MV-4-11 (cell line): ENCODE measurements at regions not wholly inside any gene's neighbourhood (a gene's known extent, or its start where the extent isn't known, plus 50 kb on each side); places are given as distances from the start of the nearest gene placed in this dataset.

ENCODE experiments used
- DNase-seq: peaks from one replicate; lab custom pipeline; 2025; lab: John Stamatoyannopoulos, UW

DNA sequence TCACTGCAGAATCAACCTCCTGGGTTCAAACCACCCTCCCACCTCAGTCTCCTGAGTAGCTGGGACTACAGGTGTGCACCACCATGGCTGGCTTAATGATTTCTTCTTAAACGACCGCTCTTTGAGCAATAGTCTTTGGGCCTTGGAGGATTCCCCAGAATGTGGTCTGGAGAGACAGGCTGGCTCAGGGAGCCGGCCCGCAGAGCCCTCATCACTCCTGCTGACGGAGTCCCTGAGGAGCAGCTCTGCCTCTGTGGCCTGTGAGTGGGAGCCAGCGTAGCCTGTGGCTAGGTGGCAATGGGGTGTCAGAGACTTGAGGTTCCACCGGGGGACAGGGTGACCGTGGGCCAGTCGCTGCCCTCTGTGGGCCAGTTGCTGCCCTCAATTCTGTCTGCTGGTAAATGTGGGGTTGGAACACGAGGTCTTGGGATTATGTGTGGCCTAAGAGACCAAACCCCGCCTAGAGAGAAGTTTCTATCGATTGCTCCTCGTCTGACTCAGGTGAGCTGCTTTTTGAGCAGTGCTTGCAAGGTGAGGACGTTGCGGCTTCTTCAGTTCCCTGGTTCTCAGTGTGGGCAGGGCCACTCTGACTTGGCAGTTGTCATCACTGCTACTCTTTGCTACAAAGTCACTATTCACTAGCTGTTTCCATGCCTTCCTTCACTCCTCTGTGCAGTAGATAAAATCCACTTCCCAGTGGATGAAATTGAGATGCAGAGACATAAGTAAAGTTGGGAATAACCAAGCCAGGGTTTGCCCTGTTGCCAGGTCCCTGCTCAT, 124.8 kb upstream of the NECTIN1 start:
- DNase-seq, result no peak

DNA sequence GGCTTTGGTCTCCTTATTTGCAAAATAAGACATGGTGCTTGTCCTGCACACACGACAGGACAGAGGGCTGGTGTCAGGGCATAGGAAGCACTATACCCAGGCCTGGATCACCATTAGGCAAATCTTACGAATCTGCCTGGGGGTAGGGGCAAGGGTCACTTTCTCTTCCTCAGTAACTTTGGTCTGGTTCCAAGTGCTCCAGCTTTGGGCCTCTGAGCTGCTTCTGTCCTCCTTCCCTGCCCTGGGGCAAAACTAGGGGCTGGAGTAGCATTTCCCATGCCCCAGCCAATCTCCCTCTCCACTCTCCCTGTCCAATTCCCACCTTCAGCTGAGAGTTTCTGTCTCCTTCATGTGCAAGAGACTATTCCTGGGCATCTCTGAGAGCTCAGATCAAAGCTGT, 123.7 kb upstream of the NECTIN1 start:
- no peak for DNase-seq

DNA sequence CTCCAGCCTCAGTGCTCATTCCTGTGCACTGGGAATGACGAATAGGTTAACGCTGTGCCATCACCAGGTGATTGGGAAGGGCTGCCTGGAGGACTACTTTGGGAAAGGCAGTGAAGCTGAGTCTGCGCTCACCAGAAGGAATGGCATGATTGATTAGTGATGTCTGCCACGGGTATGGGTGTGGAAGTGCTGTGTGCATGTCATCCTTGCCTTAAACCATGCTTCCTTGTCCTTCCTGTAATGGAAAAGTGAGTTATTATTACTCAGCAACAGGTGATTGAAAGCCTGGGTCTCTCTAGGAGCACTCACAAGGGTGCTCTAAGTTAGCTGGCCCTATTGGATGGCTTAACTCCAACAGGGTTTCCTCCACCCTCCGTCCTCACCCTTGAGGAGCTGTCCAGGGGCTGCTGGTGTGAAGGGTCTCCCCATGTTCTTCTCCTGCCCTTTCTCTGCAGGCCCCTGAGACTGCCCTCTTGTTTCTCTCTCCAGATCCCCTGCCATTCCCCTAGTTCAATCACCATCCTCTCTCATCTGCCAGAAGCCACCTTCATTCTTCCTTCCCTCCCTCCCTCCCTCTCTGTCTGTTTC, 121.9 kb upstream of the NECTIN1 start:
- DNase-seq, result no peak

DNA sequence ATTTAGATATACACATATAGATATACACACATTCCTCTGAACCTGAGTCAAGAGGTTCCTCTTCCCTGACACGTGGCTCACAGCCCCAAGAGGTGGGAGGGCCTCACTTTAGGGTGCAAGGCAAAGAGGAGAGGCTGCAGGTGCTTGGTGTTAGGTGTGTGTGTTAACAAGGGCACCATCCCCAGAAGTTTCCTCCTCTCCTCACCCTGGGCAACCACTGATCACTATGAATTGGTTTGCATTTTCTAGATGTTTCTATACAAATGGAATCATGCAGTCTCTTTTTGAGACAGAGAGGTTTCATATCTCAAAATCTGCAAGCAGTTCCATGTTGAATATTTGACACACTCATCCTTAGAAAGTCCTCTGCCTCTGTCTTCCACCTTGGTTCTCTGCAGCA, 120.9 kb upstream of the NECTIN1 start:
- DNase-seq, result no peak

DNA sequence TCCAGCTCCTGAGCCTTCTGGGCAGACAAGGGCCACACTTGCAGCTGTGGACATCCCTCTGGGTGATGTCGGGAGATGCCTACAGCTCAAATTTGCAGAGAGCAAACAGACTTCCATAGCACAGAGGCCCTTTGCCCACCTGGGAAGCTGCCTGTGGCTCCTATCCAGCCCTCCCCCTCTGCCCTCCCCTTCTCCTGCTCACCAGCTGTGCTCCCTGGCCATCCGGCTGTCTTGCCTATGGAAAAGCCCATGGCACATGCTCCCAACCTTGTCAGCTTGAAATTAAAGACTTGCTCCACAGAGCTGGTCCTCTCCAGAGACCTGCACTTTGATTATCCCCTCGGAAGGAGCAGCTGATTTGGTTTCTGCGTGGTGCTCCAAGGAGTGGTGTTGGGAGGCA, 118.9 kb upstream of the NECTIN1 start:
- DNase-seq, result no peak

DNA sequence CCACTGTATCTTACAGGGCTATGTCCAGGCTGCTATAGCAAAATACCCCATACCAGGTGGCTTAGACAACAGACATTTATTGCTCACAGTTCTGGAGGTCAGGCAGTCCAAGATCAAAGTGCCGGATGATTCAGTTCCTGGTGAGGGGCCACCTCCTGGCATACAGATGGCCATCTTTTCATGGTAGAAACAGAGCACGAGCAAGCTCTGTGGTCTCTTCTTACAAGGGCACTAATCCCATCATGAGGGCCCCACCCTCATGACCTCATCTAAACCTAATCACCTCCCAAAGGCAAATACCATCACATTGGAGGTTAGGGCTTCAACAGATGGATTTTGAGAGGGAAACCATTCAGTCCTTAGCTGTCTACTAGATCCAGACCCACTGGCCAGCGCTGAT, 117.4 kb upstream of the NECTIN1 start:
- DNase-seq, result no peak

DNA sequence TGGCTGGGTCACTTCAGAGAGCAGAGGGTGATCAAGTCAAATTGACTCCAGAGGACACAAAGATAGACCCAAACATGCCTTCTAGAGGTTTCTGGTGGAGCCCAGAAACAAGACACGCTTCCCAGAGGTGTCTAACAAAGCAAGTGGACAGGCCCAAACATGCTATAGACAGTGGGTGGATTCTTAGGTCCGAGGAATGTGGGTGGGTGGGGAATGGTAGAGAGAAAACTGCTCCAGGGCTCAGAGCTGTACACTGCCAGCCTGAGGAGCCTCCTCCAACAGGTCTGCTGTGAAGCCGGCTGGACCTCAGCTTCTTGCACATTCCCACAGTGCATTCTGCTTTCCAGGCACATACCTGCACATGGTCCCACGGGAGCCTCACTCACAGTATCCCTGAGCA, 116.8 kb upstream of the NECTIN1 start:
- no peak for DNase-seq

DNA sequence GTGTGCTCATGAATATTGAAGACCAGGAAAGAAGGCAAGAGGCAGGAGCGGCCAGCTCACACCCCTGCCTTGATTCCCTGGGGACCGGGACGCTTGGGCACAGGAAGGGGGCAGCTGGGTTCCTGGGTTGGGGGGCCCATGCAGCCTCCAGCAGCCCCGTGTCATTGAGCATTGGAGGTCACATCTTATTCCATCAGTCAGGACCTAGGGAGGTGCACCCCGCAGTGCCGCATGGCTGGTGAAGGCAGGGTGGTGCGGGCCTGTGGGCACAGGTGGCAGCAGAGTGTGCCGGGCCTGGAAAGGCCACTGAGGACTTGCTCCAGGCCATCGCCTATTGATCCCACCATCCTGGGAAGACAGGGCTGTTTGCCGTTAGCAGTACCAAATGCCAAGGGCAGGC, 116.3 kb upstream of the NECTIN1 start:
- DNase-seq, result no peak

DNA sequence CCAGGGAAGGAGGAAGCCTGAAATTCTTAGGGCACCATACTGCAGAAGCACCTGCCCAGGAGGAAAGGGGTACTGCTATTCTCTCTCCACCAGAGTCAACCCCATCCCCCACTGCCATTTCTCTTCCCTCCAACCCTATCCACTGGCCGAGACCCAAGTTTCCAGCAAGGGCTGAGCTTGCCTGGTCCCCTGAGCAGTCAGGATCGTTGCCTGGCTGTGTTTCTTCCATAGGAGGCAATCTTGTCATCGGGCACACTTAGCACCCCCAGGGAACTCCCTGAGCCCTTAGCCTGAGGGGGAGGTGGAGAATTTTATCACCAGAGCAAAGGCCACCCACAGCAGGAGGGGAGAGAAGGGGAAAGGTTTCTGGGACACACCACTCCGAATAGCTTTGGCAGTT, 115.8 kb upstream of the NECTIN1 start:
- no peak for DNase-seq

DNA sequence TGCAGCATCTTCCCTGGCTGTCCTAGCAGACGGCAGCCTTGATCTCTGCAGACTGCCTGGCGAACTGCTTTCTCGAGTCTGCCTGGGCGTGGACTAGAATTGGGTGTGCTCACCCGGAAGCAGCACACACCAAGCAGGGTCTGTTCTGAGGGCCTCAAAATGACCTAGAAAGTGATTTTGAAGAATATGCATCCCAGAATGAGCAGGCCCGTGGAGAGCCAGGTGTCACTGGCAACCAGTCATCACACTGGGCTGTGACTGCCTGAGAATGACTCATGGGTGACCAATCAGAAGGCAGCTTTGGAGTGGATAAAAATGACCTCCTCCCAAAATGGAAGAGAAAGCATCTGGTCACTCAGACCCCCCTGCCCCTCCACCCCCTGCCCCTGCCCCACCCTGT, 114.9 kb upstream of the NECTIN1 start:
- DNase-seq, result no peak

DNA sequence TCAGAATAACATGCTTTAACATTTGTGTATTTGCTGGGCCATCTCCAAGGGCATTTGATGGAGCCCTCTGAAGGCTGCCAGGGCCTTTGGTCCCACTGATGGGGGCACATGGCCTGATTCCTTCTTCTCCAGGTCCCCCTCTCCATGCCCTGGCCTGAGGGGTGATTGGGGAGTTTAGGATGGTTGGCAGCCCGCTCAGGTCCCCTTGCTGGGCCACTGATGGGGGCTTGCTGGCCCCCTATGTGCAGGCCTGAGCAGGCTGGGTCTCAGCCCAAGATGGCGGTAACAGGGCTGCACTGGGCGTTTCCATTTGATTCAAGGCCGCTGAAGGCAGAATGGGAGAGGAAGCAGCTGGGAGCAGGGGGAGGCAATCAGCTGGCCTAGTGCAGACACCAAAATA, 113.7 kb upstream of the NECTIN1 start:
- no peak for DNase-seq

DNA sequence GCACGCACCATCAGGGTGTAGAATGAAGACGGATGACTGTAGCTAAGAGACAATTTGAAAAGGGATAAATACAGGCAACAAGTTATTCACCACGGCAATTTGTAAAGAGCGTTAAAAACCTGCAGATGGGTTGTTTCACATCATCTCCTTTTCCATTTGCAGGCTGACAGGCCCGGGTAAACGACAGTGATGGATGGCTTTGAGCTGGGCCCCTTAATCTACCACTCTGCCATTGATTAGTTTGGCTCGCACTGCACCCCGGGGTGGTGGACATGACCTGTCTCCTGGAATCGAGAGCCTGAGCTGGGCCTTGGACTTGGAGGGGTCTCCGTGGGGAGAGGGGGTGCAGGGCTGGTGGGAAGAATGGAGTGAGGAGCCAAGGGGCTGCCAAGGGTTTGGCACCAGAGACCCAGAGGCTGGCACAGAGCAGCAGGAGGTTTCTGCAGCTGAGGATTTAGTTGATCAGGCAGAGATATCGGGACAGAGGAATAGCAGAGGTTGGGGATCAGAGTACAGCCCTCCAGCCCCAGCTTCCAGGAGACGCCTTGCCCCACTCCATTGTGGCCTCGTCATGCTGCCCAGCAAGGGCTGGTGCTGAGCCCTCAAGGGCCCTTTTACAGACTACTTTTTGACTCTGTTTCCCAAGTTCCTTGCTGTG, 110.6 kb upstream of the NECTIN1 start:
- no peak for DNase-seq

DNA sequence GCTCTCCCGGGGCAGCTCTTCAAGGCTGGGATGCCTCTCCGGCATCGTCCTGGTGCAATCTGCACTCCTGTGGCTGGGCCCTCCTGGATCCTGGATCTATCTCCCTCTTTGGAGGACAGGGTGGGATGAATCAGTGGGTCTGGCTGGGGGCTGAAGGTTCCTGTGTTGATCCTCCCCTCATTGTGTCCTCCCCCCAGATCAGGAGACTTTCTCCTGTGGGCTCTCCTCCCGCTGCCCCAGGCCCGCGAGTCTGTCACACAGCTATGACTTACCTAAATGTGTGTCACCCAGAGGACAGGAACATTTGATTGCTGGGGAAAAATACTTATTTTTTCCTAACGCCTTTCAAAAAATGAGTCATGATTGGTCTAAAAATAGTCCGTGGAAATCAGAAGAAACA, 106.8 kb upstream of the NECTIN1 start:
- no peak for DNase-seq

DNA sequence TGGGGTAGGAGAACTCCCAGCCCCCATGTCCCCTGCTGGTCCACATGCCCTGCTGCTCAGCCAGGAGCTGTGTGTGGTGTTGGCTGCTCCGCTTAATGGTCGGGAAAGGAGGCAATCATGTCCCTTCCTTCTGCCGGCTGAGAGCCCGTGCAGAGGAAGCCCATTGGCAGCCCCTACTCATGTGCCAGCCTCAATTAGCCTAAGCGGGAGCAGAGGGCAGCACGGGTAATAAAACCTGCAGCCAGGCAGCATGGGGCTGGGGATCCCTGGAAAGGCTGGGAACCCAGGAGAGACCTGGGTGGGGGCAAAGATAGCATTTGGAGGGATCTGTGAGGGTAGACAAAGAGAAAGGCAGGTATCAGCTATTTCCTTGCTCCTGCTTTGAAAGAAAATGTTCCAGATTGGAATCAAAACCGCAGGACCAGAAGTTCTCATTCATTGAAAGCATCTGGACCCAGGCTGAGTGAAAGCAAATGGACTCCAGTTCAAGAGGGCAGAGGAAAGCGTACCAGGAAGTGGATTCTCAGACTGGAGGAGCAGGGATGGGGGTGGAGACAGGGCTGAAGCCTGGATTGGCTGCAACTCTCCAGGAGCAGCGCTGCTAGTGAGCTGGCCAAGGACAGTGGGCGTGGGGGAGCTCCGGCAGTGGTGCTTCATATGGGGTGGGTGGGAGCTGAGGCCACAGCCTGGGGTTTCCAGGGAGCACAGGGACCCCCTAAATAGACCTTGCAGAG, 103.4 kb upstream of the NECTIN1 start:
- DNase-seq, result no peak

DNA sequence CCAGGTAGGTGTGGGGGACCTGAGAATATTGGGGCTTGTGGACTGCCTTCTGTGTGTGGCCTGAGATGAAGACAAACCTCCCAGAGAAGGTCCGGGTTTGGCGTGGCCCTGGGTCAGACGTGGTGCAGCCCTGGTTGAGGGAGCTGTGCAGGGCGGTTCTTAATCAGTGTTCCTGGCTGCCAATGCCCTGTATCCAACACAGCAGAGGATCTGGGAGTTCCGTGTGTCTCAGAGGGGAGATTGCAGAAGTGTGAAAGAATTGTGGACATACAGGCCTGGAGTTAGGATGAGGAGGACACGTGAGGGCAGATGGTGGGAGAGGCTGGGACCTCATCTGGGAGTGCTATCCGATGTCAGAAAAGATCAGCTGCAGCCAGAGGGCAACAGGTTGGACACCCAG, 102.0 kb upstream of the NECTIN1 start:
- DNase-seq, result no peak

DNA sequence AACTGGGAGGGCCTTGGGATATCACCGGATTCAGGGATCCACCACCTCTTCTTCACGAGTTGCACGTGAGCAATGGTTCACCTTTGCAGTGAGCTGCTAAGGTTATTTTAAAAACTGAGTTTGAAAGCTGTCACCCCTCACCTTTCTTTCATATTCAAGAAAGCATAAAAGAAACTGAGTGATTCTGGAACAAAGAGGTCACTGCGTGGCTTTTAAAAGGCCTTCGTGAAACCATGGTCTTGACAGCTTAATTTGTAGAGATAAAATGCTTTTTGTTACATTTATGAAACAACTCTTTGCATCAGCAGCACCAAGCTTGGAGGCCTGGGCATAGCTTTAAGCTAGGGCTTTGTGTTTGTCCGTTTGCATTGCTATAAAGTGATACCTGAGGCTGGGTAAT, 101.4 kb upstream of the NECTIN1 start:
- DNase-seq, result no peak

DNA sequence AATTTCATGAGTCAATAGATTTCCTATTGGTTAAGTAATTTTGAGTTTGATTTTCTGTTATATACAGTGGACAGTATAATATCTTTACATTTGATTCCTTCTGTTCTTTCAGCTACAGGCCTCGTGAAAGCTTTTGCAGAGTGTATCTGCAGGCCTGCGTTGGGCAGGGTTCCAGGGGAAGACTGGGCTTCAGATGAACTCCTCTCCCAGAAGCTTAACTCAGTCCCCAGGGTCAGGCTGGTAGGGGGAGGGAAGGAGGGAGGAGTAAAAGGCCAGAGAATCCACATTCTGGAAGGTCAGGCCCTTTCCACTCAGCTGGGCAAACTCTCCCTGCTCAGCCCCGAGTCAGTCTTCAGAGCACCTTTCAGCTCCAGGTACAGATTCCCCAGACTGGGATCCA, 100.4 kb upstream of the NECTIN1 start:
- no peak for DNase-seq

DNA sequence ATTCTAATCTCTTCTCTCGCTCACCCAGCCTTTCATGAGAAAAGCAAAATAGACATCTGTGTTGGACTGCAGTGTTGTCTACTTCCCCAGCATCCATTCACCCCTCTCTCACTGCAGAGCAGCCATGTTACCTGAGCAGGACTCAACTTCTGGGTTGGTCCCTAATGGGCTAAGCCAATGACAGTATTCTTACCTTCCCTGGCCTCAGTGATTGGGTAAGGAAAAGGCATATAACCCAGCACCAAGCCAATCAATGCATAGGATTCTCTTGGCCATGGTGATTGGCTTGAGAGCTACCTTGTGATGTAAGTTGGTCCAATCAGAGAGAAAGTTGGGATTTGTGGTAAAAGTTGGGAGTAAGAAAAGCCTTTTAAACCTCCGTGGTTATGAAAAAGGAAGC, 99.8 kb upstream of the NECTIN1 start:
- no peak for DNase-seq

DNA sequence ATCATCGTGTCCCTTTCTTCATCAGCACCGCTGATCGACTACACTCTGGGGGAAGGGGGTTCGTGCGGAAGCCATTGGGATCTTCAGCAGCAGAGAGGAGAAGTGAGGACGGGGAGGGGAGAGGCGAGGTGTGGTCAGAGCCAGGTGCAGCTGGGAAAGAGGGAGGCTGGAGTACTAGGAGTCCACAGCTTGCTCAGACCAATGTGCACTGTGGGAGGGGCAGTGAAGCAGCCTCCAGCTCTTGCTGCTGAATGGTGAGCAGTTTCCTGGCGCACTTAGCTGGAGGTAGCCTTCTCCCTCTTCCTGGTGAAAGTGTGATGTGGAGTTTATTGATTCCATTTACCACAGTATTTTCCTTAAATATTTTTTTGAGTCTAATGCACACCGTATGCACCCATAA, 99.0 kb upstream of the NECTIN1 start:
- DNase-seq, result no peak

DNA sequence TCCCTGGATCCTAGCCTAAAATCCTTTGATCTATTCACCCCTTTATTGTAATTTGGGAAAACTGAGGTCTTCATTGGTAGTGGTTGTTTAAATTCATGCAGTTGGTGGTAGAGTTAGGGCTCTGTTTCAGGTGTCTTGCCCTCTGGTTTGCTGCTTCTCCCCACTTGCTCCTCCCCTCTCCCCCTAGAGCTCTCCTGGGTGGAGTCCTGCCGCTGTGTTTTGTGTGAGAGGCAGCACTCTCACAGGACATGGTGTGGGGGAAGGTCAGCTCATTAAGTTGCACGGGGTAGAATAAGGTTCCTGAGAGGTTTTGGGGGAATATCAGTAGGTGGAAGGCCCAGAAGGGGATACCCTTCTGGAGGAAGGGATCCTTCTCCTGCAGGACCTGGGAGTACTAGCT, 98.1 kb upstream of the NECTIN1 start:
- DNase-seq, result no peak

DNA sequence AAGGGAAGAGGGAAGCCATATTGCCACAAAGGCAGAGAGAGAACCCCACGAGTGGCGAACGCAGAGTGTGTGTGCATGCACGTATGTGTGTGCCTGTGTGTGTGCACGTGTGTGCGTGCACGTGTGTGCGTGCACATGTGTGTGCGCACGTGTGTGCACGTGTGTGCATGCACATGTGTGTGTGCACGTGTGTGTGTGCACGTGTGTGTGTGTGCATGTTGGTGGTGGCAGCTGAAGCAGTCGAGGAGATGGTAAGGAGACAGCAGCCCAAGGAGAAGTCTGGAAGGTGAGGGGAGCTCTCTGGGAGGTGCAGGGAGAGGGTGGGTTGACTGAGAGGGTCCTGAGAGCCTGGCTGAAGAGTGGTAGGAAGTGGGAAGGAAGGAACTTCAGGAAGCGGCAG, 94.1 kb upstream of the NECTIN1 start:
- DNase-seq, result no peak

DNA sequence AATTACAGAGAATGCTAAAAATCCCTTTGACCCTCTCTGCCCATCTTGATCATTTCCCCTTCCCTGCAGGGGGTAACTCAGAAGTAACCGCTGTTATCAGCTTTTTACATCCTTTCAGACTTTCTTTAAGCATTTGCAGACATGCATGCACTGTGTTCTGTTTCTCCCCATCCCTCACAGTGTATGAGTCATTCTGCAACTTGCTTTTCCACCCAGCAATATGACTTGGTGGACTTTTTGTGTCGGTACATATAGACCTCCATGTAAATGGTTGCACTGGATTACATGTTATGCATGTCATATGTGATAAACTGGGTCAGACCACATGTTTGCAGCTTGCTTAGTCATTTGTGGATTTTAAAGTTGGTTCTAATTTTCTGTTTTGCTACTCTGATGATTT, 87.7 kb upstream of the NECTIN1 start:
- DNase-seq, result no peak

DNA sequence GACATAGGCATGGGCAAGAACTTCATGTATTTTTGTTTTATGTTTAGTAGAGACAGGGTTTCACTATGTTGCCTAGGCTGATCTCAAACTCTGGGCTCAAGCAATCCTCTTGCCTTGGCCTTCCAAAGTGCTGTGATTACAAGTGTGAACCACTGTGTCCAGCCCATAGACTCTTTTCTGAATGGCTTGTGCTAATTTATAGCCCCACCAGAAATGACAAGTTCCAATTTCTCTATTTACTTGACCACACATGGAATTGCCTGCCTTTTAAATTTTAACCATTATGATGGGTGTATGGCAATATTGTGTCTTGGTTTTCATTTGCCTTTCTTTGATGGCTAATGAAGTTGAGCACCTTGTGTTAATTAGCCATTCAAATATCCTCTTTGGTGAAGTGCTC, 85.8 kb upstream of the NECTIN1 start:
- no peak for DNase-seq
